HG02798 (cell line): ENCODE measurements at regions not wholly inside any gene's neighbourhood (a gene's known extent, or its start where the extent isn't known, plus 50 kb on each side); places are given as distances from the start of the nearest gene placed in this dataset.

ENCODE experiments used
- ATAC-seq: cut with Tn5 transposase; IDR thresholded peaks from one replicate; pipeline ENCODE4 v1.9.1; 2021; ENCODE audit warnings: mild to moderate bottlenecking; ENCODE audit not compliant: unreplicated experiment, poor library complexity

DNA sequence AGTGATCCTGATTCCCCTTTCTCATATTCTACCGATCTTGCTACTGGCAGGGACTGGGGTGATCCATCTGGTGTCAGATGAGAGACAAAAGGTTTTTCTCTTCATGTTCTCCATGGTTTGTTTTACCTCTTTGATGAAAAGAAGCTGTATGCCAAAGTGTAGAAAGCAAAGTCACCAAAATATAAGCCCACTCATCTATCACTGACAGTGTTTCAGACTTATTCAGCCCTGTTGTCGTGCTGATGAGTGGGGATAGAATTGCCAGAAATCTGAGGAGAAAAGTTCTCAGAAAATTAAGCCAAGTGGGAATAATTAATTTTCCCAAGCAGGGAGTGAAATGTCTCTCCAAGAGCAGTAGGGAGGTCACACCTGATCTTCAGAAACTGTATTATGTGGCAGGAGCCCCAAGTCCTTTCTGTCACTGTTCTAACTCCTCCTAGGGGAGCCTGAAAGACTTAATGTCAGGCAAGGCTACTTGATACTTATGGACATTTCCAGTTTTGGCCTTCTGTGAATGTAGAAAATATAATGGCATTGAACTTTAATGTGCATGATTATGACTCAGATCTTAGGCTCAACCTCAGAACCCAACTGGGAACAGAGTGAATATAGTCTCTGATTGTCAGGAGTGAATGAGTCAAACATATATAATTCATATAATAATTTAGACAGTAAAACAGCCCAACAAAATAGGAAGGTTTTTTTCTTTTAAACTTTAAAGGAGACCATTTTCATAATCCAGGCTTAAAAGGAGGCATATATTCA, 298.1 kb downstream of the ANKRD50 start:
- no peak for ATAC-seq

DNA sequence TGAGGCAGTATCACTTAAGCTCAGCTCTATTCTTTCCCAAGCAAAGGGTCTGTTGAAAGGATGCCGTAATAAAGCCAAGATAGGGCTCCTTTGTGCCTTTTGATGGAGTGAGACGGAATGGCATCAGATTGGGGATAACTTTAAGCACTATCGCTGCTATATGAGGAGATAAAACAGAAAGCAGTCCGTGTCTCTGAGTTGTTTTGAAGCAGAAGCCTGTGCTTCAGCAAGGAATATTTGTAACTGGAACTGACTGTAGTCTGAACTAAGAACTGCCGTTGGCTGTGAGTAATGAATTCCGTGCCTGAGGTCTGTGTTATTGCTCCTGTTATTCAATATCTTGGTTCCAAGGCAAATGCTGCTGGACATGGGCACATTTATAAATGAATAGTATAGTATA, 297.4 kb downstream of the ANKRD50 start:
- no peak for ATAC-seq

- ATAC-seq = no peak
These were observed 295.2 kb downstream of the ANKRD50 start for GRCh38 chr4:124417371-124417770.

- ATAC-seq = no peak
These were observed 292.3 kb downstream of the ANKRD50 start for GRCh38 chr4:124420166-124420695.

DNA sequence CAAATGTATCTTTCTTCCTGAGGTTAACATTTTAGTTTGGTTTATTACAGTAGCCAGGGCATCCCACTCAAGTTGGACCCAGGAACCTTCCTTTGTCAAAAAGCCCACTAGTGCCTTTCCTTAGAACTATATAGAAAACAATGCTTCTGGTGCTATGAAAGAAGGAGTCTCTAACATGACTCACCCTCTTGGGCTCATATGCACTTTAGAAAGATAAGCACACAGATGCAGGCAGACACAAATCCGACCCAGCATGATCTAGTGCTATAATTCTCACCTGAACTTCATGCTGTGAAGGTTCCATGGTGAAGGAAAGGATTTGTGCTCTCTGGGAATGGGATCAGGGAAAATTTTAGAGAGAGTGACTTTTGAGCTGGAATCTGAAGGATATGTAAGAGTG, 289.4 kb downstream of the ANKRD50 start:
- no peak for ATAC-seq

DNA sequence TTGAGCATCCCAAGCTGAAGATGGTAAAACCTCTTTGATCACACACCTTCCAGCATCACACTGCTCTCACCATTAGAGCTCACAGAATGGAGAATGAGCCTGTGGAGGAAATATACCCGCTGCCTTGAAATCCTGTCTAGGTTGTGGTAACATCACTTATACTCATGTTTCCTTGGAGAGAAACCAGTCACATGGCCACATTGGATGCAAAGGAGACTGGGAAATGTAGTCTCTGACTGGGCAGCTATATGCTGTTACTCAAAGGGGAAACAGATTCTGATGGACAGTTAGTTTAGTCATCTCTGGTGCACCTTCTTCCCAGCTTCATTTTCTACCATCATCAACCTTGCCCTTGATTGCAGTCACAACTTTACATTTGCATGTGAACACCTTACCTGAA, 286.3 kb downstream of the ANKRD50 start:
- ATAC-seq = no peak

DNA sequence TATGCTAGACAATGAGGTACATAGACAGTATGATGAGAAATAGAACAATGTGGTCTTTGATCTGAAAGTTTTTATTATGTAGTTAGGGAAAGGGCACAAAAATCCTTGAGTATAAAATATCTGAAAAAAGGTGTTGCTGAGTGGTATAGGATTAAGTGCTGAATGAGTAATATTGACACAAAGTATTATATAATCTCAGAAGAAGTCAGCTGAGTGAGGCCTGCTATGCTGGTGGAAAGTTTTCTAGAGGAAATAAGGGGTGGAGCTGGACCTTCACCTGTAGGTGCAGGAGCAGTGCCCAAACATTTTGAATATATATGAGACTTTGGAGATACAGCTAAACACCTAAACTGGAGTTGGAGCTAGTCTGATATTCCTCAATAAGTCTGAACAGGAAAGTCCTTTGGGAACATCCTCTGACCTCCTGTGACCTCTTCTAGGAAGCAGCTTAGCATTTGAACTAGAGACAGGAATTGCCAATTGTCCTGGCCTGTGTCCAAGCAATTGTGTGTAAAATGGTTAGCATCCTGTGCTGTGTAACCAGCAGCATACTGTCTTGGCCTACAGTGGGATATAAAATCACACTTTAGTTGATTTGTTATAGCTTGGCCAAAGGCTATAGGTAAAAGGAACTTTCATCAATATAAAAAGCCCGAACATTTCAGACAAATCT, 285.3 kb downstream of the ANKRD50 start:
- no peak for ATAC-seq

- no peak for ATAC-seq
These were observed 283.9 kb downstream of the ANKRD50 start for GRCh38 chr4:124428648-124429047.

DNA sequence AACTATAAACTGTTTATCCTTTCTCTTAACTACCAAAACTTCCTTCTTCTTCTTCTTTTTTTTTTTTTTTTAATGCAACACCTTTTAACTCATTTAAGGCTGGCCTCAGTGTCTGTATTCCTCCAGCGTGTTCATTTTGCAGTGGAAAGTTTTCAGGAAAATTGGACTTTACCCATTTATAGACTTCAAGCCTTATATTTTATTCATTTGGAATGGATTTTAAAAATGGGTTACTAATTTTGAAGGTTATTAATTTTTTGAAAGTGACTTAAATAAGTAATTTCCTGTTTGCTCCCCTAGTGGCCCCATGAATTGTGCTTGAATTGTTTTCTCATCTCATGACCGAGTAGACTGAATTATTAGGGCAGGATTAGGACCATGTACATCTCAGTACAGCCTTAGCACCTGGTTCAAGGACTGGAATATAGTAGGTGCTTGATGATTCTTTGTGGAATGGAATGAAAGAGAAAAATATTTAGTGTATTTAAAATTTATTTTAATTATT, 282.7 kb downstream of the ANKRD50 start:
- ATAC-seq = no peak

DNA sequence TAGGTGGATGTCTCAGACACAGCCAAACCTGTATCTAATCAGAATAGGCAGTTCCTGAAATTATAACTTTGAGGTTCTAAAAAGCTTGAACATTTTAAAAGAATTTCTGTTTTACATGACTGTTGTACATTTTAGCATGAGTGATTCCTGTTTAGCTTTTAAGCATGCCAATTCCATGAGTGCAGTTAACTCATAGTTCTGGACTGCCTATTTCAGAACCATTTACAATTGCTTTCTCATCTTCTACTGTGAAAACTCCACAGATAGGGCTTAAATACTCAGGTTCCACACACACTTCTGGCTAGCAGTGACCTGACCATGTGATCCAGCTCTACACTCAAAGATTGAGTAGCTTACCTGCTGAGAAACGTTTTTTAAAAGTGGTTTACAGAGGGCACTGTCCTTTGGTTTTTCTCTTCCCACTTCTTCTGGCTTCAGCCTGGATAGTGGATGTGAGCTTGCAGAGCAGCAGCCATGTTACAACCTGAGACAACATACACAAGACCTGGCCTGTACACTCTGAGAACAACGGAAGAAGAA, 280.8 kb downstream of the ANKRD50 start:
- no peak for ATAC-seq

DNA sequence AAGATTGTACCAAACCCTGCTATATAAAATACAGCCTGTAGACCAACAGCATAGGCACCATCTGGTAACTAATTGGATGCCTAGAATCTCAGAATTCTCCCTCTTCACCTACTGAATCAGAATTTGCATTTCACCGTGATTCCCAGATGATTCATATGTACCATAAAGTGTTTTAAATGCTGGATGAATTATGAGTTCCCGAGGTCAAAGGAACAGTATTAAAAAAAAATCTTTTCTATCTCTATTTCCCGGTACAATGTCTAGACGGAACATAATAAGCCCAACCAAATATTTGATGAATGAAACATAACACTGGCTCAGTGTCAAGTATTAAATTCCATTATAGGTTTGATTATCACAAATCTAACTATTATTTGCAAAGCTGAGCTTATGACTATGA, 280.0 kb downstream of the ANKRD50 start:
- no peak for ATAC-seq

DNA sequence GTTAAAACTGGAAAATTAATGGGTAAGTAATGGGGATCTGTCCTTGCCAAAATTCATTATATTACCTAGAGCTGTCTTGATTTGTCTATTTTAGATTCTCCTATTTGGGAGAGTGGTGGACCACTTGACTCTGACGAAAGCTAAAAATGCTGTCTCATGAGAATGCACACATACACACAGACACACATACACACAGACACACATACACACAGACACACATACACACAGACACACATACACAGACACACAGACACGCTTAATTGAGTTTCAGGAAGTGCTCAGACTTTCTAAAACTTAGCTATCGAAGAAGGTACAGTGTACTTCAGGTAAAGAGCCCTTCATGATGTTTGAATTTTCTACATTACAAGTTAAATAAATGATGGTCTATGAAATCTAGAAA, 279.5 kb downstream of the ANKRD50 start:
- ATAC-seq = no peak

DNA sequence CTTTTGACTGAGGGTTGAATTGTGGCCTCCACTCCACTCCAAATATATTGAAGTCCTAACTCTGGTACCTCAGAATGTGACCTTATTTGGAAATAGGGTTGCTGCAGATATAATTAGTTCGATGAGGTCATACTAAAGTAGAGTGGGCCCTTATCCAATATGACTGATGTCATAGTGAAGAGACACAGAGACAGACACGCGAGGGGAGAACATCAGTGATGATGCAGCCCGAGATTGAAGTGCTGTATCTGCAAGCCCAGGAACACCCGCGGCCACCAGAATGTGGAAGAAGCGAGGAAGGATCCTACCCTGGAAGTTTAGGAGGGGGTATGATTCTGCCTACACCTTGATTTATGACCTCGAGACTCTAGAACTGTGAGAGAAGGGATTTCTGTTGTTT, 279.0 kb downstream of the ANKRD50 start:
- no peak for ATAC-seq

- no peak for ATAC-seq
These were observed 277.1 kb downstream of the ANKRD50 start for GRCh38 chr4:124435274-124435950.

DNA sequence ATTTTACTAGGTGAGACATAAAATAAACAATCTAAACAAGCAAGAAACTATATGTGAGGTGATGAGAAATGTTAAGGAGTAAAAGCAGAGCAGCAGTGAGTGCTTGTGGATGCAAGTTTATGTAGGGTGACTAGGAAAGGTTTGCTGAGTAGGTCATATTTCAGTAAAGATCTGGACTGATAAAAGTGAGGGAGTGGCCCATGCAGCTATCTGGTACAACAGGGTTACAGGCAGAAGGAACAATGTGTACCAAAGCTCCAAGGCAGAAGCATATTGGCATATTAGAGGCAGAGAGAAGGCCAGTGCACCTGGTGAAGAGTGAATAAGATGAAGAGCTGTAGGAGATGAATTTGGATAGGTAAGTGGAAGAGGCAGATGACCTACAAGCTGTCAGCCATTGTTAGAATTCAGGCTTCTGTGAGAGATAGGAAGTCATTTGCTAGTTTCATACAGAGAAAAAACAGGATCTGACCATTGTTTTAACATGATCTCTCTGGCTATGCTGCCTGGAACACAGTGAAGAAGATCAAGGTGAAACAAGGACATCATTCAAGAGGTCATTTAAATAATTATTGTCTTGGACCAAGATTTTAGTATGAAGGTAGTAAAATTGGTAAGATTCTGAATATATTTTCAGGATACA, 274.6 kb downstream of the ANKRD50 start:
- no peak for ATAC-seq

GRCh38 chr4:124445071-124445470, 267.5 kb downstream of the ANKRD50 start:
- ATAC-seq = no peak

DNA sequence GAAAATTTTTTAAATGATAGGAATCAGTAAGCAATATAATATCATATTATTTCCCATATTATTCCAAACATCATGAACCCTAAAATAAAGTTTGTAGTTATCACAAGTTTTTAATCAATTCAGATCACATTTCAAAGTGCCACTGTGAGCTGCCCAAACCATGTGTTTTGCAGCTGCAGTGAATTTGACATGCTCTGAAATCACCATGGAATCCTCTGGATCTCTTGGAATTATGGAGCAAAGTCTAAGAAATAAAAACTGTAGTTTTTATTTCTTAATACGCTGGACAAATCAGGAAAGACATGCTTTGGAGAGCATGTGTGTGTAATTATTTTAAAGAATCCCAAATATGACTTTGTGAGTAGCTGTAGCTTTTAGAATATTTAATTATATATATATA, 262.7 kb downstream of the ANKRD50 start:
- no peak for ATAC-seq

DNA sequence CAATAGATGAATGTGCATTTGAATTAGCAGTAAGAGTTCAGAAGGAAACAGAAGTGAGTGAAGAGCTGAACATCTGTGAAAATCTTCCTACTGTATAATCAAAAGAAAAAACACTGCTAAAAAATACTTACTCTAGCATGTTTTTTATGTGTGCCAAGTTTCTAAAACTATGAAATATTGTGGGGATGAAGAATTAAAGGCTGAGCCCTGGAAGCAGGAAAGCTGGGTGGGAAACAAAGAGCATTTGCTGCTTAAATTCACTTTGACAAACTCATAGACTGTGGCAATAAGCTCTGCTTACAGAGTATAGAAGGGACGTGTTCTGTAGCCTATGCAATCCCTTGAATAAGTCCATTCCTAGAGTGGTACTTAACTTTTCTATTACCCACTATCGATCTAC, 261.7 kb downstream of the ANKRD50 start:
- ATAC-seq = no peak

- no peak for ATAC-seq
These were observed 257.7 kb downstream of the ANKRD50 start for GRCh38 chr4:124454772-124455270.

GRCh38 chr4:124455671-124456070, 256.9 kb downstream of the ANKRD50 start:
- no peak for ATAC-seq
